ENCODE measurements at regions not wholly inside any gene's neighbourhood (a gene's known extent, or its start where the extent isn't known, plus 50 kb on each side); places are given as distances from the start of the nearest gene placed in this dataset.

DNA sequence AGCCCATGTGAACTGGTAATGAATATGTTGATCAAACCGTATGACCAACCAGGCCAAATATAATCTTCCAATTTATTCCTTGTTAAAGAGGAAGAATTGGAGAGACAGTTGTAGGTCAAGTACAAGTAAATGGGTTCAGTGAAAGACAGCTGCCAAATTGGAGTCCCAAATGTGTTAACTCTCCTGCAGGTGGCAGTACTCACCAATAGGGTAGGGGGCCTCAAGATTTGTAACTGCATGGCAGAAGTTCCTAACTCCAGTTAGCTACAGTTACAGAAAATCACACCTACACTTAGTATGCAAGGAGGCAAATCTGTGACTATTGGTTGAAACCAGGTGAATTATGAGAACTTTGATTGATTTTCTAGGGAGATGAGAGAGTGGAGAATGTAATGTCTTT lies 278.0 kb downstream of the ZBBX start:
- BruUV-seq (replicated peaks), result no TSS peak
- Histone ChIP-seq H3K27me3 (ENCODE audit: control insufficient read depth in 2 of 2, insufficient read depth in 2 of 2, low read length in 2 of 2) (no peaks in the 10 kb centered on the region), H3K79me2 (ENCODE audit: control insufficient read depth, insufficient read depth, low read length) (no peaks in the 10 kb centered on the region), H3K9ac (ENCODE audit: insufficient read depth in 1 of 2, low read depth in 2 of 2, low read length in 2 of 2) (no peak overlapping the region), H3K9me1 (ENCODE audit: control insufficient read depth, insufficient read depth, low read length) (no peaks in the 10 kb centered on the region), H3K4me3 (no peak overlapping the region), H3K4me2 (ENCODE audit: insufficient read depth, low read length) (no peak overlapping the region), H3K9me3 (replicated peaks; ENCODE audit: control insufficient read depth, insufficient read depth, low read depth, low read length) (no peaks in the 10 kb centered on the region), H3K27ac (ENCODE audit: extremely low read depth, low read depth, low read length) (no peak overlapping the region), H2AFZ (ENCODE audit: low read depth, low read length) (no peak overlapping the region), H3K4me1 (replicated peaks in 1 of 2; ENCODE audit: control insufficient read depth in 2 of 2, insufficient read depth in 2 of 2, low read length in 2 of 2) (no peaks in the 10 kb centered on the region), H3K36me3 (ENCODE audit: control insufficient read depth, insufficient read depth, low read length) (no peaks in the 10 kb centered on the region), H4K20me1 (replicated peaks; ENCODE audit: control insufficient read depth, insufficient read depth, low read length) (no peaks in the 10 kb centered on the region)
- ATAC-seq (no peak), FAIRE-seq (no peak), DNase-seq (ENCODE audit: extremely low read depth in 1 of 4, low spot score in 3 of 4) (peak in 1 of 4 experiments; percentile 2)
- CTCF ChIA-PET (ENCODE audit: low intra/inter-chr PET ratio), result no interaction called here
- POLR2A ChIA-PET, result no interaction called here
- WGBS (ENCODE audit: insufficient coverage, low coverage, missing lambda C conversion rate), result 7% methylated on average over 1 of the region's 1 CpG
- intact Hi-C loops (cut with micrococcal nuclease) (no loop called here), in situ Hi-C loops (cut with MboI) (no loop called here)
- TF ChIP-seq ESRRA (IDR thresholded peaks at IDR 0.05; ENCODE audit: borderline replicate concordance, low read depth) (no peak), ZSCAN29 (IDR thresholded peaks at IDR 0.05) (no peak), BRD9 (IDR thresholded peaks at IDR 0.05; ENCODE audit: low read depth, partially characterized antibody) (no peak), ESRRB (CRISPR knock-in tag; IDR thresholded peaks at IDR 0.05; ENCODE audit: borderline replicate concordance) (no peak), ILF3 (IDR thresholded peaks at IDR 0.05; ENCODE audit: borderline replicate concordance) (no peak), ZC3H8 (IDR thresholded peaks at IDR 0.05) (no peak), STAG1 (CRISPR knock-in tag; IDR thresholded peaks at IDR 0.05; ENCODE audit: borderline replicate concordance) (no peak), ELF1 (tag; IDR thresholded peaks at IDR 0.05) (no peak), ARID2 (IDR thresholded peaks at IDR 0.05) (no peak)
- TF ChIP-seq, protein P1, sequence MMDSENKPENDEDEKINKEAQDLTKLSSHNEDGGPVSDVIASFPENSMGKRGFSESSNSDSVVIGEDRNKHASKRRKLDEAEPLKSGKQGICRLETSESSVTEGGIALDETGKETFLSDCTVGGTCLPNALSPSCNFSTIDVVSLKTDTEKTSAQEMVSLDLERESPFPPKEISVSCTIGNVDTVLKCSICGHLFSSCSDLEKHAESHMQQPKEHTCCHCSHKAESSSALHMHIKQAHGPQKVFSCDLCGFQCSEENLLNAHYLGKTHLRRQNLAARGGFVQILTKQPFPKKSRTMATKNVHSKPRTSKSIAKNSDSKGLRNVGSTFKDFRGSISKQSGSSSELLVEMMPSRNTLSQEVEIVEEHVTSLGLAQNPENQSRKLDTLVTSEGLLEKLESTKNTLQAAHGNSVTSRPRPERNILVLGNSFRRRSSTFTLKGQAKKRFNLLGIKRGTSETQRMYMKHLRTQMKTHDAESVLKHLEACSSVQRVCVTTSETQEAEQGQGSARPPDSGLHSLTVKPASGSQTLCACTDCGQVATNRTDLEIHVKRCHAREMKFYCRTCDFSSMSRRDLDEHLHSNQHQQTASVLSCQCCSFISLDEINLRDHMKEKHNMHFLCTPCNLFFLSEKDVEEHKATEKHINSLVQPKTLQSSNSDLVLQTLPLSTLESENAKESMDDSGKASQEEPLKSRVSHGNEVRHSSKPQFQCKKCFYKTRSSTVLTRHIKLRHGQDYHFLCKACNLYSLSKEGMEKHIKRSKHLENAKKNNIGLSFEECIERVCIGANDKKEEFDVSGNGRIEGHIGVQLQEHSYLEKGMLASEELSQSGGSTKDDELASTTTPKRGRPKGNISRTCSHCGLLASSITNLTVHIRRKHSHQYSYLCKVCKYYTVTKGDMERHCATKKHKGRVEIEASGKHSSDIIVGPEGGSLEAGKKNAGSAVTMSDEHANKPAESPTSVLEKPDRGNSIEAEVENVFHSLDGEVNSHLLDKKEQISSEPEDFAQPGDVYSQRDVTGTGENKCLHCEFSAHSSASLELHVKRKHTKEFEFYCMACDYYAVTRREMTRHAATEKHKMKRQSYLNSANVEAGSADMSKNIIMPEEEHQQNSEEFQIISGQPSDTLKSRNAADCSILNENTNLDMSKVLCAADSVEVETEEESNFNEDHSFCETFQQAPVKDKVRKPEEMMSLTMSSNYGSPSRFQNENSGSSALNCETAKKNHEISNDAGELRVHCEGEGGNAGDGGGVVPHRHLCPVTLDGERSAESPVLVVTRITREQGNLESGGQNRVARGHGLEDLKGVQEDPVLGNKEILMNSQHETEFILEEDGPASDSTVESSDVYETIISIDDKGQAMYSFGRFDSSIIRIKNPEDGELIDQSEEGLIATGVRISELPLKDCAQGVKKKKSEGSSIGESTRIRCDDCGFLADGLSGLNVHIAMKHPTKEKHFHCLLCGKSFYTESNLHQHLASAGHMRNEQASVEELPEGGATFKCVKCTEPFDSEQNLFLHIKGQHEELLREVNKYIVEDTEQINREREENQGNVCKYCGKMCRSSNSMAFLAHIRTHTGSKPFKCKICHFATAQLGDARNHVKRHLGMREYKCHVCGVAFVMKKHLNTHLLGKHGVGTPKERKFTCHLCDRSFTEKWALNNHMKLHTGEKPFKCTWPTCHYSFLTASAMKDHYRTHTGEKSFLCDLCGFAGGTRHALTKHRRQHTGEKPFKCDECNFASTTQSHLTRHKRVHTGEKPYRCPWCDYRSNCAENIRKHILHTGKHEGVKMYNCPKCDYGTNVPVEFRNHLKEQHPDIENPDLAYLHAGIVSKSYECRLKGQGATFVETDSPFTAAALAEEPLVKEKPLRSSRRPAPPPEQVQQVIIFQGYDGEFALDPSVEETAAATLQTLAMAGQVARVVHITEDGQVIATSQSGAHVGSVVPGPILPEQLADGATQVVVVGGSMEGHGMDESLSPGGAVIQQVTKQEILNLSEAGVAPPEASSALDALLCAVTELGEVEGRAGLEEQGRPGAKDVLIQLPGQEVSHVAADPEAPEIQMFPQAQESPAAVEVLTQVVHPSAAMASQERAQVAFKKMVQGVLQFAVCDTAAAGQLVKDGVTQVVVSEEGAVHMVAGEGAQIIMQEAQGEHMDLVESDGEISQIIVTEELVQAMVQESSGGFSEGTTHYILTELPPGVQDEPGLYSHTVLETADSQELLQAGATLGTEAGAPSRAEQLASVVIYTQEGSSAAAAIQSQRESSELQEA (IDR thresholded peaks at IDR 0.05; ENCODE audit: low read depth), result no peak
- TF ChIP-seq, protein P2, sequence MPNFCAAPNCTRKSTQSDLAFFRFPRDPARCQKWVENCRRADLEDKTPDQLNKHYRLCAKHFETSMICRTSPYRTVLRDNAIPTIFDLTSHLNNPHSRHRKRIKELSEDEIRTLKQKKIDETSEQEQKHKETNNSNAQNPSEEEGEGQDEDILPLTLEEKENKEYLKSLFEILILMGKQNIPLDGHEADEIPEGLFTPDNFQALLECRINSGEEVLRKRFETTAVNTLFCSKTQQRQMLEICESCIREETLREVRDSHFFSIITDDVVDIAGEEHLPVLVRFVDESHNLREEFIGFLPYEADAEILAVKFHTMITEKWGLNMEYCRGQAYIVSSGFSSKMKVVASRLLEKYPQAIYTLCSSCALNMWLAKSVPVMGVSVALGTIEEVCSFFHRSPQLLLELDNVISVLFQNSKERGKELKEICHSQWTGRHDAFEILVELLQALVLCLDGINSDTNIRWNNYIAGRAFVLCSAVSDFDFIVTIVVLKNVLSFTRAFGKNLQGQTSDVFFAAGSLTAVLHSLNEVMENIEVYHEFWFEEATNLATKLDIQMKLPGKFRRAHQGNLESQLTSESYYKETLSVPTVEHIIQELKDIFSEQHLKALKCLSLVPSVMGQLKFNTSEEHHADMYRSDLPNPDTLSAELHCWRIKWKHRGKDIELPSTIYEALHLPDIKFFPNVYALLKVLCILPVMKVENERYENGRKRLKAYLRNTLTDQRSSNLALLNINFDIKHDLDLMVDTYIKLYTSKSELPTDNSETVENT (CRISPR knock-in tag; IDR thresholded peaks at IDR 0.05), result no peak

All from K562 (cell line).